B cell (primary cell): ENCODE measurements at regions not wholly inside any gene's neighbourhood (a gene's known extent, or its start where the extent isn't known, plus 50 kb on each side); places are given as distances from the start of the nearest gene placed in this dataset.

Experiments used
- CTCF ChIP-seq: fragments of 200-600 bp; IDR thresholded peaks from one replicate; pipeline ENCODE4 v1.8.0; 2022; ENCODE audit warnings: antibody characterized with exemption, mild to moderate bottlenecking
- EZH2 ChIP-seq: IDR thresholded peaks from 2 replicates; pipeline ENCODE4 v1.6.1; 2012; ENCODE audit warnings: borderline replicate concordance, low read depth, mild to moderate bottlenecking, moderate library complexity, low read length; ENCODE audit not compliant: insufficient read depth, poor library complexity, severe bottlenecking

GRCh38 chr12:82605115-82605514, 81.6 kb upstream of the TMTC2 start:
- TF ChIP-seq CTCF (no peak), EZH2 (no peak)
